ENCODE measurements at regions not wholly inside any gene's neighbourhood (a gene's known extent, or its start where the extent isn't known, plus 50 kb on each side); places are given as distances from the start of the nearest gene placed in this dataset.

GRCh38 chr13:111559612-111560403 is 239.4 kb downstream of the TEX29 start:
- peak; percentile 29 to 36 (median 35) for DNase-seq
- Mint-ChIP-seq H3K9me3 (no peaks in the 10 kb centered on the region), H3K4me3 (peak overlapping the region; percentile 60 to 77 (median 70)), H3K4me1 (peaks cover 30 to 41% of the 10 kb centered on the region in 2 donors), H3K27ac (peak overlapping the region in 5 of 6 donors; percentile 30 to 71 (median 55)), H3K36me3 (no peaks in the 10 kb centered on the region), H3K27me3 (ENCODE audit: low read depth in 3 of 3) (peaks cover 0 to 15% (median 10%) of the 10 kb centered on the region in 3 donors)

GRCh38 chr13:111561091-111561781 is 240.8 kb downstream of the TEX29 start:
- peak overlapping the region in 4 of 5 donors; percentile 15 to 73 (median 36) for H3K4me3 Mint-ChIP-seq

GRCh38 chr13:111562716-111563115 is 242.3 kb downstream of the TEX29 start:
- no peak for DNase-seq
- Mint-ChIP-seq H3K9me3 (no peaks in the 10 kb centered on the region), H3K4me1 (peaks cover 30 to 40% of the 10 kb centered on the region in 2 donors), H3K36me3 (no peaks in the 10 kb centered on the region), H3K4me3 (no peak overlapping the region), H3K27me3 (ENCODE audit: low read depth in 3 of 3) (peaks cover 3 to 17% (median 10%) of the 10 kb centered on the region in 3 donors), H3K27ac (no peak overlapping the region)

More at GRCh38 chr13:111561091-111561781, 240.8 kb downstream of the TEX29 start:
- peaks cover 0 to 15% (median 10%) of the 10 kb centered on the region in 3 donors for H3K27me3 Mint-ChIP-seq (ENCODE audit: low read depth in 3 of 3)
- H3K27ac Mint-ChIP-seq, result peak overlapping the region in 4 of 6 donors; percentile 3 to 55 (median 20)
- no peaks in the 10 kb centered on the region for H3K9me3 Mint-ChIP-seq
- H3K36me3 Mint-ChIP-seq, result no peaks in the 10 kb centered on the region
- peaks cover 30 to 41% of the 10 kb centered on the region in 2 donors for H3K4me1 Mint-ChIP-seq
- no peak for DNase-seq

GRCh38 chr13:111564606-111565005 is 244.2 kb downstream of the TEX29 start:
- Mint-ChIP-seq H3K4me3 (no peak overlapping the region), H3K27me3 (ENCODE audit: low read depth in 3 of 3) (peaks cover 5 to 18% (median 12%) of the 10 kb centered on the region in 3 donors), H3K9me3 (no peaks in the 10 kb centered on the region), H3K27ac (no peak overlapping the region), H3K36me3 (no peaks in the 10 kb centered on the region), H3K4me1 (peaks cover 21 to 24% of the 10 kb centered on the region in 2 donors)
- no peak for DNase-seq

- H3K4me3 Mint-ChIP-seq, result no peak overlapping the region
- no peak for DNase-seq
- no peaks in the 10 kb centered on the region for H3K36me3 Mint-ChIP-seq
- peaks cover 14 to 16% of the 10 kb centered on the region in 2 donors for H3K4me1 Mint-ChIP-seq
- H3K27me3 Mint-ChIP-seq (ENCODE audit: low read depth in 3 of 3), result peaks cover 5 to 16% (median 15%) of the 10 kb centered on the region in 3 donors
- H3K27ac Mint-ChIP-seq, result no peak overlapping the region
- H3K9me3 Mint-ChIP-seq, result no peaks in the 10 kb centered on the region
These were observed 245.0 kb downstream of the TEX29 start for GRCh38 chr13:111565400-111565799.

GRCh38 chr13:111566567-111566966 is 246.1 kb downstream of the TEX29 start:
- peaks cover 8 to 15% (median 15%) of the 10 kb centered on the region in 3 donors for H3K27me3 Mint-ChIP-seq (ENCODE audit: low read depth in 3 of 3)
- H3K4me1 Mint-ChIP-seq, result peaks cover 3 to 4% of the 10 kb centered on the region in 2 donors
- no peaks in the 10 kb centered on the region for H3K36me3 Mint-ChIP-seq
- DNase-seq, result no peak
- H3K27ac Mint-ChIP-seq, result no peak overlapping the region
- no peaks in the 10 kb centered on the region for H3K9me3 Mint-ChIP-seq
- no peak overlapping the region for H3K4me3 Mint-ChIP-seq

- H3K9me3 Mint-ChIP-seq, result no peaks in the 10 kb centered on the region
- H3K27ac Mint-ChIP-seq, result no peak overlapping the region
- no peak for DNase-seq
- no peak overlapping the region for H3K4me3 Mint-ChIP-seq
- H3K27me3 Mint-ChIP-seq (ENCODE audit: low read depth in 3 of 3), result peaks cover 8 to 10% (median 10%) of the 10 kb centered on the region in 3 donors
- H3K4me1 Mint-ChIP-seq, result no peaks in the 10 kb centered on the region
- no peaks in the 10 kb centered on the region for H3K36me3 Mint-ChIP-seq
These were observed 247.2 kb downstream of the TEX29 start for GRCh38 chr13:111567637-111568036.

GRCh38 chr13:111568290-111568689 is 247.8 kb downstream of the TEX29 start:
- H3K36me3 Mint-ChIP-seq, result no peaks in the 10 kb centered on the region
- no peak overlapping the region for H3K4me3 Mint-ChIP-seq
- no peak for DNase-seq
- H3K9me3 Mint-ChIP-seq, result peaks cover 0 to under 1% (median 0%) of the 10 kb centered on the region in 6 donors
- H3K27ac Mint-ChIP-seq, result no peak overlapping the region
- peaks cover 8 to 12% (median 10%) of the 10 kb centered on the region in 3 donors for H3K27me3 Mint-ChIP-seq (ENCODE audit: low read depth in 3 of 3)
- no peaks in the 10 kb centered on the region for H3K4me1 Mint-ChIP-seq

GRCh38 chr13:111570911-111571310 is 250.5 kb downstream of the TEX29 start:
- no peak for DNase-seq
- peaks cover 5 to 12% (median 8%) of the 10 kb centered on the region in 3 donors for H3K27me3 Mint-ChIP-seq (ENCODE audit: low read depth in 3 of 3)
- no peak overlapping the region for H3K4me3 Mint-ChIP-seq
- H3K9me3 Mint-ChIP-seq, result peaks cover 9 to 18% (median 16%) of the 10 kb centered on the region in 6 donors
- no peaks in the 10 kb centered on the region for H3K4me1 Mint-ChIP-seq
- peaks cover 9 to 13% (median 10%) of the 10 kb centered on the region in 3 donors for H3K36me3 Mint-ChIP-seq
- H3K27ac Mint-ChIP-seq, result no peak overlapping the region

GRCh38 chr13:111572956-111573761 is 252.7 kb downstream of the TEX29 start:
- peaks cover 9 to 19% (median 16%) of the 10 kb centered on the region in 6 donors for H3K9me3 Mint-ChIP-seq

GRCh38 chr13:111573801-111574200 is 253.4 kb downstream of the TEX29 start:
- Mint-ChIP-seq H3K36me3 (peaks cover 9 to 13% (median 10%) of the 10 kb centered on the region in 3 donors), H3K27me3 (ENCODE audit: low read depth in 3 of 3) (peaks cover 4 to 11% (median 4%) of the 10 kb centered on the region in 3 donors), H3K4me3 (no peak overlapping the region), H3K9me3 (peaks cover 9 to 19% (median 16%) of the 10 kb centered on the region in 6 donors), H3K4me1 (no peaks in the 10 kb centered on the region), H3K27ac (no peak overlapping the region)
- DNase-seq, result no peak

More at GRCh38 chr13:111572956-111573761, 252.7 kb downstream of the TEX29 start:
- Mint-ChIP-seq H3K27me3 (ENCODE audit: low read depth in 3 of 3) (peaks cover 3 to 9% (median 4%) of the 10 kb centered on the region in 3 donors), H3K27ac (no peak overlapping the region), H3K36me3 (peaks cover 9 to 13% (median 10%) of the 10 kb centered on the region in 3 donors), H3K4me1 (no peaks in the 10 kb centered on the region), H3K4me3 (no peak overlapping the region)
- no peak for DNase-seq

- Mint-ChIP-seq H3K9me3 (peaks cover 9 to 19% (median 17%) of the 10 kb centered on the region in 6 donors), H3K27ac (no peak overlapping the region), H3K4me1 (no peaks in the 10 kb centered on the region), H3K36me3 (peaks cover 9 to 13% (median 10%) of the 10 kb centered on the region in 3 donors), H3K4me3 (no peak overlapping the region), H3K27me3 (ENCODE audit: low read depth in 3 of 3) (peaks cover 0 to 11% (median 4%) of the 10 kb centered on the region in 3 donors)
- DNase-seq, result no peak
These were observed 254.8 kb downstream of the TEX29 start for GRCh38 chr13:111575276-111575675.

GRCh38 chr13:111575719-111576118 is 255.3 kb downstream of the TEX29 start:
- no peaks in the 10 kb centered on the region for H3K4me1 Mint-ChIP-seq
- H3K36me3 Mint-ChIP-seq, result peaks cover 9 to 13% (median 10%) of the 10 kb centered on the region in 3 donors
- H3K27me3 Mint-ChIP-seq (ENCODE audit: low read depth in 3 of 3), result peaks cover 0 to 10% (median 4%) of the 10 kb centered on the region in 3 donors
- no peak overlapping the region for H3K4me3 Mint-ChIP-seq
- H3K9me3 Mint-ChIP-seq, result peaks cover 9 to 19% (median 17%) of the 10 kb centered on the region in 6 donors
- H3K27ac Mint-ChIP-seq, result no peak overlapping the region
- DNase-seq, result no peak

Measured in immature natural killer cell (primary cell).